Suprapubic skin (tissue), 3 donors: ENCODE measurements at regions not wholly inside any gene's neighbourhood (a gene's known extent, or its start where the extent isn't known, plus 50 kb on each side); places are given as distances from the start of the nearest gene placed in this dataset.

Experiments
- POLR2A ChIP-seq, 2 donors: fragments of 450-650 bp; IDR thresholded peaks; one replicate each; pipeline ENCODE4 v1.6.1; 2017; ENCODE audit warnings: antibody characterized with exemption in 2 of 2, mild to moderate bottlenecking in 2 of 2, moderate library complexity in 2 of 2
- TF ChIP-seq, protein P1 (sequence below), 2 donors: fragments of 200-600 bp in 1 of 2; fragments of 450-650 bp in 1 of 2; sonication (generic) in 1 of 2; IDR thresholded peaks; one replicate each; pipeline ENCODE4 v1.5.1; 2016 to 2019; ENCODE audit warnings: antibody characterized with exemption in 2 of 2, mild to moderate bottlenecking in 1 of 2, moderate library complexity in 1 of 2

DNA sequence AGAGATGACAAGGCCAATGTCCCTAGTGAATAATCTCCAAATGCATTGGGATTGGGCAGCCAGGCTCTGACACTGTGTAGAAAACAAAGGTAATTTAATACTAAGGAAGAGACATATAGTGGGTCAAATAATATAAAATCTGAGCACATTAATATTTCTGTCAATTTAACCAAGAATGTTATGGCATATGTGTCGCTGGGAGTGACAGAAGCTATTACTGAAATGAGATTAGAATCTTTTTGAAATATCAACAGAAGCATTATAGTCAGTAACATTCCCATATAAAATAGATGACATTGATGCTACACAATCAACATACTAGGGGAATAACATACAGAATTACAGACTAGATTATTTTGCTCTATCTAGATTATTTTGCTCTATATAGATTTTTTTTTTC lies 114.0 kb downstream of the BLID start:
- no peak for TF ChIP-seq POLR2A (IDR thresholded peaks at IDR 0.05)
- TF ChIP-seq, protein P1, sequence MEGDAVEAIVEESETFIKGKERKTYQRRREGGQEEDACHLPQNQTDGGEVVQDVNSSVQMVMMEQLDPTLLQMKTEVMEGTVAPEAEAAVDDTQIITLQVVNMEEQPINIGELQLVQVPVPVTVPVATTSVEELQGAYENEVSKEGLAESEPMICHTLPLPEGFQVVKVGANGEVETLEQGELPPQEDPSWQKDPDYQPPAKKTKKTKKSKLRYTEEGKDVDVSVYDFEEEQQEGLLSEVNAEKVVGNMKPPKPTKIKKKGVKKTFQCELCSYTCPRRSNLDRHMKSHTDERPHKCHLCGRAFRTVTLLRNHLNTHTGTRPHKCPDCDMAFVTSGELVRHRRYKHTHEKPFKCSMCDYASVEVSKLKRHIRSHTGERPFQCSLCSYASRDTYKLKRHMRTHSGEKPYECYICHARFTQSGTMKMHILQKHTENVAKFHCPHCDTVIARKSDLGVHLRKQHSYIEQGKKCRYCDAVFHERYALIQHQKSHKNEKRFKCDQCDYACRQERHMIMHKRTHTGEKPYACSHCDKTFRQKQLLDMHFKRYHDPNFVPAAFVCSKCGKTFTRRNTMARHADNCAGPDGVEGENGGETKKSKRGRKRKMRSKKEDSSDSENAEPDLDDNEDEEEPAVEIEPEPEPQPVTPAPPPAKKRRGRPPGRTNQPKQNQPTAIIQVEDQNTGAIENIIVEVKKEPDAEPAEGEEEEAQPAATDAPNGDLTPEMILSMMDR (IDR thresholded peaks at IDR 0.05): no peak
